Activated CD4-positive, alpha-beta T cell treated with anti-CD3 and anti-CD28 coated beads, Interleukin-2, amount 50 U/mL, for 4 hours (primary cell): ENCODE measurements at regions not wholly inside any gene's neighbourhood (a gene's known extent, or its start where the extent isn't known, plus 50 kb on each side); places are given as distances from the start of the nearest gene placed in this dataset.
"Not testable (repeated sequence)": the region's sequence is repeated elsewhere in the genome, so short reads cannot be mapped to it uniquely, and the experiment has no call there.

Experiments
- DNase-seq, 2 experiments: peaks; one replicate each; pipeline ENCODE4 v3.0.0-alpha.2; 2020

DNA sequence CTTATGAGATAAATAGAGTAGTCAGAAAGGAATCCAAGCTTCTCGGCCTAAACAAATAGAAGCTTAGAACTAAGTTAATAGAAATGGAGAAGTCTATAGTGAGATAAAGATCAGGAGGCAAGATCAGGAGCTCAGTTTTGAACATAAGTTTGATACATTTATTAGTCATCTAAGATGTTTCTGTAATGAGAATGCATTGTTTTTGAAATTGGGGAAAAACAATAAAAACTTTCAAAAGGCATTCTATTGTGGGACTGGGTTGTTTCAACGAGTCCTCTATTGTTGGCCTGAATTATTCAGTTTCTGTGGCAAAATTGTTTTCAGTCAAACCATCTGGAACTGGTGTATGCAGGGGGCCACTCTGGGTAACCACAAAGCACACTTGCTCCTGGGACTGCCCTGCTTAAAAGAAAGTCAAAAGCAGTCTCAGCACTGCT, 181.0 kb upstream of the CLINT1 start:
- no peak for DNase-seq

DNA sequence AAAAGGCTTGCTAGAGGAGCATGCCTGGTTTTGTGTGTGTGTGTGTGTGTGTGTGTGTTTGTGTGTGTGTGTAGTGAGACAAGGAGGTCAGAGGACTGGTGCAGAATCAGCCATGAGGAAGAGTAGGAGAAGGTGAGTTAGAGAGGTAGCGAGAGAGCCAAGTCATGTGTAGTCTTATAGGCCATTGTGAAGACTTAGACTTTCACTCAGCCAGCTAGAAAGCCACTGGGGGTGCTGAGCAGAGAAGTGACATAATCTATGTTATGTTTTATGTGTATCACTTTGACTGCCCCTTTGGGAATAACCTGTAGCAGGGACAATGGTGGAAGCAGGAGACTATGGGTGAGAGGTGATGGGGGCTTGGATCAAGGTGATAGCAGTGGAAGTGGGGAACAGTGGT, 180.5 kb upstream of the CLINT1 start:
- DNase-seq: no peak

DNA sequence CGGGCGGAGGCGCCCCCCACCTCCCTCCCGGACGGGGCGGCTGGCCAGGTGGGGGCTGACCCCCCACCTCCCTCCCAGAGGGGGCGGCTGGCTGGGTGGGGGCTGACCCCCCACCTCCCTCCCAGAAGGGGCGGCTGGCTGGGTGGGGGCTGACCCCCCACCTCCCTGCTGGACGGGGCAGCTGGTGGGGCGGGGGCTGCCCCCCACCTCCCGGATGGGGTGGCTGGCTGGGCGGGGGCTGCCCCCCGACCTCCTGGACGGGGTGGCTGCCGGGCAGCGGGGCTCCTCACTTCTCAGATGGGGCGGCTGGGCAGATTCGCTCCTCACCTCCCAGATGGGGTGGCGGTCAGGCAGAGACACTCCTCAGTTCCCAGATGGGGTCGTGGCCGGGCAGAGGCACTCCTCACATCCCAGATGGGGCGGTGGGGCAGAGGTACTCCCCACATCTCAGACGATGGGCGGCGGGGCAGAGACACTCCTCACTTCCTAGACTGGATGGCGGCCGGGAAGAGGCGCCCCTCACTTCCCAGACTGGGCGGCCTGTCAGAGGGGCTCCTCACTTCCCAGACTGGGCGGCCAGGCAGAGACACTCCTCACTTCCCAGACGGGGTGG, 178.1 kb upstream of the CLINT1 start:
- not testable (repeated sequence) for DNase-seq

- not testable (repeated sequence) for DNase-seq
Observed at GRCh38 chr5:158034586-158034985, 175.6 kb upstream of the CLINT1 start.

- DNase-seq: no peak
Observed at GRCh38 chr5:158033724-158034123, 174.8 kb upstream of the CLINT1 start.

DNA sequence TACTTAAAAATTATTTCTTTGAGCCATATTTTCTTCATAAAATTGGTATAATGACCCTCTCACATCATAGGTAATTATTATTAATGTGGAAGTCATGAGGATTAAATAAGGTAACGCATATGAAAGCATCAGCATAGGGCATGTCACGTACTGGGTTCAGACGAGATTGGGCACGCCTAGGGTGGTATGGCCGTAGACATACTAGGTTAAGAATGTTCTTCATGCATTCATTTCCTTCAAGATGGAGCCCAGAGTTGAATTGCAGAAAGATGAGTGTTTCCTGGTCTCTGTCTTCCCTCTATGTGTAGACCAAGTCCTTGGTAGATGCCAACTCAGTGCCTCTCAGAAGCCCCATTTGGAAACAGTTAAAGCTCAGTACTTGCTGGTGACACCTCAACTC, 174.1 kb upstream of the CLINT1 start:
- DNase-seq: no peak

DNA sequence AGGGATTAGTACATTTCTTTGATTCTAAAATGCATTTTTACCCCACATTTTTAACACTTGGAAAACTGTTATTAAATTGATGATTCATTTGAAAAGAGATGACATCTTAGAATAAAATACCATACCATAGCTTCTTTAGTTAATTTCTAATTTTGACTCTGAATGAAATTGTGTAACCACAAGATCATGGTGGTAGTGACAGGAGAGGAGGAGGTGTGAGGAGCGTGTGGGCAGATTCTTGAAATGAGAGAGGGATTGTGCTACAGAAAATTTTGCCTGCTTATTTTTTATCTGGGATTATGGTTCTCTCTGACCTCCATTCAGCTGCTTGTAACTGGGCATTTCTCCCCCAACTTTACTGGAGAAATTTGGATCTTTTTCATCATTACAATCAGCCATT, 173.3 kb upstream of the CLINT1 start:
- no peak for DNase-seq

- no peak for DNase-seq
Observed at GRCh38 chr5:158027806-158028775, 169.1 kb upstream of the CLINT1 start.

GRCh38 chr5:158026304-158027031, 167.5 kb upstream of the CLINT1 start:
- no peak for DNase-seq

DNA sequence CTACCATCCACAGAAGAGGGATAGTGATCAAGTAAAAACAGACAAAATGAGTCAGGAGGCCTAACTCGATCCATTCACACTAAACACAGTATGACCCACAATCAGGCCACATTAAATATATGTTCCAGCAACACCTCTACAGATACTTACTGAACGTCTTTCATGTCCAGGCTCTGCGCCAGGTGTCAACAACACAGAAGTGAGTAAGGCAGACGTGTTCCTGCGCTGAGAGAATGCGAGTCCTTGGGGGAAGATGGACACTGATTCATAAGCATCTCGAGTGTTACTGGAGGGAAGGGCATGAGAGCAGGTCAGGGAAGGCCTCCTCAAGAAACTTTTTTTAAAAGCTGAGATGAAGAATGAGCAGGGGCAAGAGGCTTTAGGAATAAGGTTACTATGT, 164.3 kb upstream of the CLINT1 start:
- DNase-seq: no peak

DNA sequence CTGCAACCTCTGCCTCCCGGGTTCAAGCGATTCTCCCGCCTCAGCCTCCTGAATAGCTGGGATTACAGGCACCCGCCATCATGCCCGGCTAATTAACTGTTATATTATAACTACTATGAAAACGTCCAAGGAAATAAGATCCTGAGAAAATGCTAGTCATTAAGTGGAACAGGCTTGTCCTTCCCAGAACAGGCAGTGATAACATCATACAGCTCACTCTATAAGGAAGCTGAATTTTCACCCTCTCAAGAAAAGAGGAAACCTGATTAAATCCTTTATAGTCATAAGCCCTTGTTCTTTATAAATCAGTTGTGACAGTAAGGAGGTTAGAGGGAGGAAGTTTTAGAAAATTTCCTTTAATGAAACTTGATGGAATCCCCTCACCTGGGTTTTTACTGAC, 163.9 kb upstream of the CLINT1 start:
- no peak for DNase-seq

GRCh38 chr5:158022393-158022792, 163.4 kb upstream of the CLINT1 start:
- DNase-seq: no peak

DNA sequence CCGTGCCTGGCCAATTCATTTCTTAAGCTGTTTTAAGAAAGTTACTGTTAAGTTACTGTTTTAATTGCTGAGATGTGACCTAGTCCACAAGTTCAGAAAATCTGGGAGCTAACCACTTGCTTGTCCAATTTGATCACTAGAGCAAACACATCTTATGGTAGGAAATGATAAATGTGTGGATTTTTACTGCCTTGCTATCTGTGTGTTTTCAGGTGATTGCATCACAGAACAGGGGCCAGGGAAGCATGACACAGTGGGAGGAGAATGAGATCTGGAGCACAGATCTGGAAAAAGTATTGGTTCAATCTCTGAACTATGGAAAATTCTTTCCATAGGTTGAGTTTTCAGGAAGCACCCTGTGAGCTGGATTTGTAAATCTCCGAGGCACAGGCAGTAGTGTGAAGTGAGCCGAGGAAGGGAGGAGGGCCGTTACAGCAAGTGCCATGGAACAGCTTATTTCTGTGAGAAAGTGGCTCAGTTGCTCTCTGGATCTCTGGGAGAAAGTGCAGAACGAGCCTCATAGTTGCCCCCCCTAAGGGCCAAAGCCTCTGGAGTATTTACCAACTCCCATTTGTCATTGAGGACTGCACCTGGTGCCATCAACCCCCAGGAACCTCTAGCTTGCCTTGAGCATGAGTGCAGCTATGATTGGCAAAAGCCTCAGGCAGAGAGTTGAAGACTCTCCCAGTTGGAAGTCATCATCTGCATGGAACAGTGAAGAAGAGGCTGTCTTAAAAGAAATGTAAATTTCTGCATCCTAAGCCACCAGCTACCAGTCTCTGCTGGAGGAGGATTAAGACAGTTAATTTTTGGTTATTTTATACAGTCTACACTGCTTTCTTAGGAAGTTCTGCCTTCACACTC, 161.8 kb upstream of the CLINT1 start:
- no peak for DNase-seq

DNA sequence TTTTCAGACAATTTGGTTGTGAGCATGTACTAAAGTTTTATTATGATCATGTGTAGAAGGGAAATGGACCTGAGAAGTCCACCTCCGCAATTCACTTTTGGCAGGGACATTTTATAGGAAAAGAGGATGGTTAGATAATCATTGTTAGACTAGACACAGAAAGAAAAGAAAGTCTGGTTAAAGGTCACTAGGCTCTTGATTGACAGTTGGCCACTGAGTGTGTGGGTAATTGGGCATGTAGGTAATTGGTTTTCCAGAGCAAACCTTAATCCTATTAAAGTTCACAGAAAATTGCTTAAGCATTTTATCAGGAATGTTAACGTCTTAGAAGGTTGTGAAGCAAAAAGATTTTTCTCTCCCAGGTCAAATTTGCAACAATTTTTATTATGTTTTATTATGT, 158.5 kb upstream of the CLINT1 start:
- no peak for DNase-seq

DNA sequence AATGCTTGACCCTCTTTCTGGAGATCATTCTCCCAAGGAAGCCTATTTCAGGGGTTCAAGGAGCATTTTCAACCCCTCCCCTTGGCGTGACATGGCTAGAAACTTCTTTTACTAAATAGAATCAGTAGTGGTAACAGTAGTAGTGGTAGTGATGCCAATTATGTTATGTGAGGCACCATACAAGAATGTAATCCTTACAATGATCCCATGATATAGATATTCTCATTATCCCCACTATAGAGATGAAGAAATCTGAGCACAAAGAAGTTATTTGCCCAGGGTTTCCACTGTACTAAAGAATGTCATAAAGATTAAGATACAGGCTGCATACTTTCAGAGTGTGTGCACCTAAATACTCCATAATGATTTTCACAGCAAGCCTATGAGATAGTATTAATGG, 155.4 kb upstream of the CLINT1 start:
- DNase-seq: no peak

DNA sequence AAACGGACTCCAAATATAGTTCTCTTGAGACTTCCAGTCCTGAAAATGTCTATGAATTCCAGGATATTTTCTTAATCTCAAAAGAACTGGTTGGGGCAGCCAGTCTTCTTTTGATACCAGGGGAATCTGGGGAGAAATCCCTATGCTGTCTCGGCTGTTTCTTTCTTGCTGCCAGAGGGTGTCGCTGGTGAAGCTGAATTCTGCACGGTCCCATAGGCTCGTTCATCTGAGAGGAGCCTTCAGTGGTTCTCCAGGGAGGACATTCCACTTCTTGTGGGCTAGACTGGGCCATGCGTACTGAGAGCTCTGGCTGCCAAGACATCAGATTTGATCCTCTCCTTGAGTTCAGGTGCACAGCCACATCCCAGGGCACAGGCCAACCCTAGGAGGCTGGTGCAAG, 155.0 kb upstream of the CLINT1 start:
- no peak for DNase-seq

DNA sequence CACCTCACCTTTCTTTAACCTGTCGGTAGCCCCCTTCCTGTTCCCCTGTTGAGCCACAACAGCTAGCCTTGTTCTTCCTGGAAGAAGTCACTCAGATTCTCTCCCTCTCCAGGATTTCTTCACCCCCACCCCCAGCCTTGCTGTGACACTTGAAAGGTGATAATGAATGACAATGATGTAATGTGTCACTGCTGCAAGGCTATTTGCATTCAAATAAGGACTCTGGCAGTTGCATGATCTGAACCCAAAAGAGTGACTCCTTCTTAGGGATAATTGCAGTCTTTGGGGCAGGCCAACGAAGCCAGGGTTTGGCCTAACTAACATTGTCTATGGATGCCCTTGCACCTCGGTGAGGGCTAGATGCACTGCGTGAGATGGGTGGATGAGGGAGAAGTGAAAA, 154.4 kb upstream of the CLINT1 start:
- no peak for DNase-seq

- DNase-seq: no peak
Observed at GRCh38 chr5:158011422-158011821, 152.5 kb upstream of the CLINT1 start.

DNA sequence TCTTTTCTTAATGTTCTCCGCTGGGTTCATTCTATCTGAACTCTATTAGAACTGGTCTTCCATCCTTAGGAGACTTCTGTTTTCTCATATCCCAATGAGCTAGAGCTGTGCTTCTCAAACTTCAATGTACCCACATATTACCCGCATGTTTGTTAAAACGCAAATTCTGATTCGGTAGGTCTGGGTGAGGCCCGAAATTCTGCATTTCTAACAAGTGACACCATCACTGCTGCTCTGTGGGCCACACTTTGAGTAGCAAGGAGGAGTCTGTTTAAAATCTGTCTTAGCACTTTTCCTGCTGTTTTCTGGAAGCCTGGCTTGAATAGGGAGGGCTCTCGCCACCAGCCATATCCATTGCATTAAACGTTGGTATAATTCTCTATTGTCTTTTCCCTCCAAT, 151.9 kb upstream of the CLINT1 start:
- DNase-seq: no peak

DNA sequence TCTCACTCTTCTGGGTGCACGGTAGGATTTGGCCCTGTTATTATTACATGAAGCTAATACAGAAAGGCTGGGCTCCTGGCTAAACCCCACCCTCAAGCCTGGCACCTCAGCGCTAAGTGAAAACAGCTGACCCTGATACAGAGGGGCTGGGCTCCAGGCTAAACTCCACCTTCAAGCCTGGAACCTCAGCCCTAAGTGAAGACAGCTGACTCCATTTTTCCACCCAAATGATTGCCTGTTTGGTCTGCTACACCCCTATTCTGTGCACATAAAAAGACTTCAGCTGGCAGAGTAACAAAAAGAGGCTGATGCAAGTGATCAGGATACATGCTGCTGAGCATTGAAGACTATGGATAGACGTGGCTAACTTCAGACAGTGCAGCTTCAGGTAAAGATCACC, 148.4 kb upstream of the CLINT1 start:
- no peak for DNase-seq

DNA sequence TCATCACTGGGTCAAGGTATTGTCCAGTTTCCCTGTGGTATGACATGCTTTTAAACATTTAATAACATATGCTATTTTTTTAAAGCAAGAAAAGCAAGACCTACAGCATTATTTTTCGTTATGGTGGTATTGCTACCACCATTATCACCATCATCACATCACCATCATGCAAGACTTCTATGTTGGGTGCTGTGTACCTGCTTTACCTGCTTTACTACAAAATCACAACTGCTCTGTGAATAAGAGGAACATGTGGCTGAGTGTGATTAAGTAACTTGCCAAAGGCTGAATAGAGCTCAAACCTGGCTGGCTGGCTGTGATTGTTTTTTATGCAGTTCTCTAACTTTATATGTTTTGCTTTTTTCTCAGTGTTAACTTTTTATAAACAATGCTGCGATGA, 140.8 kb upstream of the CLINT1 start:
- DNase-seq: no peak

DNA sequence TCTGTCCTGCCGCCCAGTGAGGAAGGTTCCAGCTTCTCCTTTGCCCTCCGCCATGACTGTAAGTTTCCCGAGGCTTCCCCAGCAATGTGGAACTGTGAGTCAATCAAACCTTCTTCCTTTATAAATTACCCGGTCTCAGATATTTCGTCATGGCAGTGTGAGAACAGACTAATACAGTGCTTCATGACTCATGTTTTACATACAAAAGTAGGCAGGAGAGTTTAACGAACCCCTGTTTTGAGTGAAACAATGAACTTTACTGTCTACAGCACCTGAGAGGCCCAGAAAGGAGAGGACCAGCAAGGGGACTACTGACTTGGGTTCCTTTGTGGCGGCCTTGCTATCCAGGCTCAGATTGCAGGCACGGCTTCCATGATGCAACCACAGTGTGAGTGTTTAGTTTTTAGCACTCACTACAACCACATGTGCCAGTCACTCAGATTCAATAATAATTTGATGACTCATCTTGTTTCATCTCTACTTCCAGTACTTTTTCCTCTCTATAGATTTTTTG, 139.1 kb upstream of the CLINT1 start:
- DNase-seq: no peak
